ENCODE measurements at regions not wholly inside any gene's neighbourhood (a gene's known extent, or its start where the extent isn't known, plus 50 kb on each side); places are given as distances from the start of the nearest gene placed in this dataset.

DNA sequence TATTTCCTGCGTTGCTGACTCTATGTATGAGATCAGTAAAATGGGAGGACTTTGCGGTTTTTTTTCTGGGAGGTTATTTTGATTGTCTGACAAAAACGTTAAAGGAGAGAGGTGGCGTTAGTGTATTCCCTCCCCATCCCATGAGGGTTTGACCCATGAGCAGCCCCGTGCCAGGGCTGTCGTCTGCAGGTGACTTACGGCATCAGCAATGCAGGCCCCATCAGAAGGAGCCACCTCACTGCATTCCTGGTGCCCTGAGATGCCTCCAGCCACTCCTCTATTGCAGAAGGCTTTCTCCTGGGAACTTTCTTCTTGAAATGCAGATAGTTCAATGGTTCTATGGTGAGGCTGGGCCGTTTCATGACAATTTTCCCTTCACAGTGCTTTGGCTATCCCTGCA lies 149.3 kb downstream of the TTLL2 start:
- TF ChIP-seq, protein P1, sequence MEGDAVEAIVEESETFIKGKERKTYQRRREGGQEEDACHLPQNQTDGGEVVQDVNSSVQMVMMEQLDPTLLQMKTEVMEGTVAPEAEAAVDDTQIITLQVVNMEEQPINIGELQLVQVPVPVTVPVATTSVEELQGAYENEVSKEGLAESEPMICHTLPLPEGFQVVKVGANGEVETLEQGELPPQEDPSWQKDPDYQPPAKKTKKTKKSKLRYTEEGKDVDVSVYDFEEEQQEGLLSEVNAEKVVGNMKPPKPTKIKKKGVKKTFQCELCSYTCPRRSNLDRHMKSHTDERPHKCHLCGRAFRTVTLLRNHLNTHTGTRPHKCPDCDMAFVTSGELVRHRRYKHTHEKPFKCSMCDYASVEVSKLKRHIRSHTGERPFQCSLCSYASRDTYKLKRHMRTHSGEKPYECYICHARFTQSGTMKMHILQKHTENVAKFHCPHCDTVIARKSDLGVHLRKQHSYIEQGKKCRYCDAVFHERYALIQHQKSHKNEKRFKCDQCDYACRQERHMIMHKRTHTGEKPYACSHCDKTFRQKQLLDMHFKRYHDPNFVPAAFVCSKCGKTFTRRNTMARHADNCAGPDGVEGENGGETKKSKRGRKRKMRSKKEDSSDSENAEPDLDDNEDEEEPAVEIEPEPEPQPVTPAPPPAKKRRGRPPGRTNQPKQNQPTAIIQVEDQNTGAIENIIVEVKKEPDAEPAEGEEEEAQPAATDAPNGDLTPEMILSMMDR (conservative IDR thresholded peaks at IDR 0.05; ENCODE audit: low read length), result no peak
- TF ChIP-seq EZH2phosphoT487 (IDR thresholded peaks at IDR 0.05; ENCODE audit: borderline replicate concordance, low read depth, low read length), result no peak
